HG03432 (cell line): ENCODE measurements at regions not wholly inside any gene's neighbourhood (a gene's known extent, or its start where the extent isn't known, plus 50 kb on each side); places are given as distances from the start of the nearest gene placed in this dataset.
A peak's percentile ranks its signal among the peaks of the same experiment; 100 is the strongest.
"Not testable (repeated sequence)": the region's sequence is repeated elsewhere in the genome, so short reads cannot be mapped to it uniquely, and the experiment has no call there.

Experiments used
- ATAC-seq: cut with Tn5 transposase; IDR thresholded peaks from one replicate; pipeline ENCODE4 v1.9.1; 2021; ENCODE audit warnings: mild to moderate bottlenecking, moderate library complexity; ENCODE audit not compliant: unreplicated experiment

GRCh38 chr10:31186225-31187000 lies 132.6 kb upstream of the ZEB1 start:
- ATAC-seq = no peak

- no peak for ATAC-seq
These were observed 131.8 kb upstream of the ZEB1 start for GRCh38 chr10:31187182-31187581.

GRCh38 chr10:31187607-31188210 lies 131.3 kb upstream of the ZEB1 start:
- ATAC-seq = no peak

GRCh38 chr10:31188792-31189406 lies 130.1 kb upstream of the ZEB1 start:
- no peak for ATAC-seq

GRCh38 chr10:31190488-31190887 lies 128.5 kb upstream of the ZEB1 start:
- no peak for ATAC-seq

- no peak for ATAC-seq
These were observed 126.5 kb upstream of the ZEB1 start for GRCh38 chr10:31192475-31192874.

- no peak for ATAC-seq
These were observed 124.0 kb upstream of the ZEB1 start for GRCh38 chr10:31194986-31195385.

- no peak for ATAC-seq
These were observed 121.1 kb upstream of the ZEB1 start for GRCh38 chr10:31197886-31198285.

GRCh38 chr10:31204090-31204489 lies 114.9 kb upstream of the ZEB1 start:
- no peak for ATAC-seq

GRCh38 chr10:31207636-31208035 lies 111.4 kb upstream of the ZEB1 start:
- ATAC-seq = no peak

- ATAC-seq = no peak
These were observed 109.5 kb upstream of the ZEB1 start for GRCh38 chr10:31209478-31209877.

GRCh38 chr10:31210190-31210589 lies 108.8 kb upstream of the ZEB1 start:
- ATAC-seq = no peak

GRCh38 chr10:31213959-31214358 lies 105.1 kb upstream of the ZEB1 start:
- no peak for ATAC-seq

GRCh38 chr10:31215052-31215451 lies 104.0 kb upstream of the ZEB1 start:
- ATAC-seq = no peak

GRCh38 chr10:31219306-31219705 lies 99.7 kb upstream of the ZEB1 start:
- no peak for ATAC-seq

- not testable (repeated sequence) for ATAC-seq
These were observed 90.2 kb upstream of the ZEB1 start for GRCh38 chr10:31228780-31229179.

GRCh38 chr10:31239961-31240360 lies 79.1 kb upstream of the ZEB1 start:
- ATAC-seq = no peak

GRCh38 chr10:31242902-31243301 lies 76.1 kb upstream of the ZEB1 start:
- peak; percentile 77 for ATAC-seq

- not testable (repeated sequence) for ATAC-seq
These were observed 67.9 kb upstream of the ZEB1 start for GRCh38 chr10:31251118-31251517.

GRCh38 chr10:31253237-31253636 lies 65.8 kb upstream of the ZEB1 start:
- no peak for ATAC-seq

GRCh38 chr10:31261511-31262311 lies 57.3 kb upstream of the ZEB1 start:
- ATAC-seq = no peak
